ENCODE measurements at regions not wholly inside any gene's neighbourhood (a gene's known extent, or its start where the extent isn't known, plus 50 kb on each side); places are given as distances from the start of the nearest gene placed in this dataset.
"Not testable (repeated sequence)": the region's sequence is repeated elsewhere in the genome, so short reads cannot be mapped to it uniquely, and the experiment has no call there.

GRCh38 chr7:37570145-37570544 lies 113.4 kb upstream of the GPR141 start:
- DNase-seq (ENCODE audit: low spot score) = no peak
- no peak for TF ChIP-seq CTCF (IDR thresholded peaks at IDR 0.05; ENCODE audit: extremely low read depth, insufficient read depth, missing control alignments)
- in situ Hi-C loops (cut with MboI; ENCODE audit: low pct_unique_long_range_greater_than_20kb, low sequenced_read_pairs, unreplicated experiment) = no loop called here

- TF ChIP-seq CTCF (IDR thresholded peaks at IDR 0.05; ENCODE audit: extremely low read depth, insufficient read depth, missing control alignments) = no peak
- in situ Hi-C loops (cut with MboI; ENCODE audit: low pct_unique_long_range_greater_than_20kb, low sequenced_read_pairs, unreplicated experiment) = no loop called here
- no peak for DNase-seq (ENCODE audit: low spot score)
These were observed 111.8 kb upstream of the GPR141 start for GRCh38 chr7:37571806-37572205.

- no peak for TF ChIP-seq CTCF (IDR thresholded peaks at IDR 0.05; ENCODE audit: extremely low read depth, insufficient read depth, missing control alignments)
- DNase-seq (ENCODE audit: low spot score) = no peak
- in situ Hi-C loops (cut with MboI; ENCODE audit: low pct_unique_long_range_greater_than_20kb, low sequenced_read_pairs, unreplicated experiment) = no loop called here
These were observed 106.2 kb upstream of the GPR141 start for GRCh38 chr7:37577412-37577811.

- no peak for TF ChIP-seq CTCF (IDR thresholded peaks at IDR 0.05; ENCODE audit: extremely low read depth, insufficient read depth, missing control alignments)
- no peak for DNase-seq (ENCODE audit: low spot score)
- in situ Hi-C loops (cut with MboI; ENCODE audit: low pct_unique_long_range_greater_than_20kb, low sequenced_read_pairs, unreplicated experiment) = no loop called here
These were observed 105.7 kb upstream of the GPR141 start for GRCh38 chr7:37577901-37578300.

- in situ Hi-C loops (cut with MboI; ENCODE audit: low pct_unique_long_range_greater_than_20kb, low sequenced_read_pairs, unreplicated experiment) = no loop called here
- no peak for TF ChIP-seq CTCF (IDR thresholded peaks at IDR 0.05; ENCODE audit: extremely low read depth, insufficient read depth, missing control alignments)
- DNase-seq (ENCODE audit: low spot score) = no peak
These were observed 105.2 kb upstream of the GPR141 start for GRCh38 chr7:37578350-37578749.

- no peak for TF ChIP-seq CTCF (IDR thresholded peaks at IDR 0.05; ENCODE audit: extremely low read depth, insufficient read depth, missing control alignments)
- DNase-seq (ENCODE audit: low spot score) = no peak
- in situ Hi-C loops (cut with MboI; ENCODE audit: low pct_unique_long_range_greater_than_20kb, low sequenced_read_pairs, unreplicated experiment) = no loop called here
These were observed 103.2 kb upstream of the GPR141 start for GRCh38 chr7:37580376-37580775.

- in situ Hi-C loops (cut with MboI; ENCODE audit: low pct_unique_long_range_greater_than_20kb, low sequenced_read_pairs, unreplicated experiment); DNase-seq (ENCODE audit: low spot score): not testable (repeated sequence)
These were observed 98.7 kb upstream of the GPR141 start for GRCh38 chr7:37584651-37585463.

All from GM13977 (cell line).